Smooth muscle cell (in vitro differentiated cells): ENCODE measurements at regions not wholly inside any gene's neighbourhood (a gene's known extent, or its start where the extent isn't known, plus 50 kb on each side); places are given as distances from the start of the nearest gene placed in this dataset.

Experiments used
- DNase-seq: peaks from one replicate; lab custom pipeline; 2025; ENCODE audit not compliant: unreplicated experiment; lab: John Stamatoyannopoulos, UW
- H2AFZ ChIP-seq: fragments of 200-600 bp; sonication (generic); 2 replicates; pipeline ENCODE4 v1.6.0; 2016; ENCODE audit warnings: antibody characterized with exemption, low read depth, mild to moderate bottlenecking
- H3F3A ChIP-seq: fragments of 200-600 bp; sonication (generic); 2 replicates; pipeline ENCODE4 v1.6.0; 2017; ENCODE audit warnings: antibody characterized with exemption, low read depth
- H3K27ac ChIP-seq: fragments of 200-600 bp; sonication (generic); 2 replicates; pipeline ENCODE4 v1.5.1; 2016; ENCODE audit warnings: low read depth, mild to moderate bottlenecking
- H3K27me3 ChIP-seq: fragments of 200-600 bp; sonication (generic); 2 replicates; pipeline ENCODE4 v1.6.1; 2016; ENCODE audit warnings: low read depth, mild to moderate bottlenecking
- H3K36me3 ChIP-seq: fragments of 200-600 bp; sonication (generic); 2 replicates; pipeline ENCODE4 v1.5.1; 2016; ENCODE audit warnings: low read depth
- H3K4me1 ChIP-seq: fragments of 200-600 bp; sonication (generic); 2 replicates; pipeline ENCODE4 v1.5.1; 2016; ENCODE audit warnings: low read depth
- H3K4me2 ChIP-seq: fragments of 200-600 bp; sonication (generic); 2 replicates; pipeline ENCODE4 v1.6.0; 2016; ENCODE audit warnings: mild to moderate bottlenecking
- H3K4me3 ChIP-seq: fragments of 200-600 bp; sonication (generic); 2 replicates; pipeline ENCODE4 v1.5.1; 2016; ENCODE audit warnings: mild to moderate bottlenecking
- H3K79me2 ChIP-seq: fragments of 200-600 bp; sonication (generic); 2 replicates; pipeline ENCODE4 v1.6.0; 2016; ENCODE audit warnings: low read depth, mild to moderate bottlenecking
- H3K9ac ChIP-seq: fragments of 200-600 bp; sonication (generic); 2 replicates; pipeline ENCODE4 v1.6.0; 2016; ENCODE audit warnings: low read depth
- H3K9me3 ChIP-seq: fragments of 200-600 bp; sonication (generic); replicated peaks from 2 replicates; pipeline ENCODE4 v1.5.1; 2016; ENCODE audit warnings: low read depth
- H4K20me1 ChIP-seq: fragments of 200-600 bp; sonication (generic); 2 replicates; pipeline ENCODE4 v1.6.0; 2016; ENCODE audit warnings: low read depth
- CTCF ChIP-seq: fragments of 200-600 bp; sonication (generic); IDR thresholded peaks from 2 replicates; pipeline ENCODE4 v1.5.1; 2017; ENCODE audit warnings: borderline replicate concordance, mild to moderate bottlenecking, antibody characterized with exemption; ENCODE audit not compliant: insufficient read depth, poor library complexity, severe bottlenecking
- WGBS: methylation state at CpG from one replicate; pipeline ENCODE4 v1.1.7; 2016; ENCODE audit warnings: low lambda C conversion rate; 5-methylcytosine and 5-hydroxymethylcytosine counted together

GRCh38 chr2:16058256-16058655, 117.9 kb downstream of the MYCN start:
- Histone ChIP-seq H3K79me2 (no peaks in the 10 kb centered on the region), H3K4me2 (no peak overlapping the region), H3F3A (no peaks in the 10 kb centered on the region), H3K4me1 (no peaks in the 10 kb centered on the region), H3K9ac (no peak overlapping the region), H4K20me1 (no peaks in the 10 kb centered on the region), H3K4me3 (no peak overlapping the region), H3K27me3 (no peaks in the 10 kb centered on the region), H3K36me3 (no peaks in the 10 kb centered on the region), H3K27ac (no peak overlapping the region), H3K9me3 (no peaks in the 10 kb centered on the region), H2AFZ (no peak overlapping the region)
- no peak for DNase-seq
- WGBS: 85% methylated on average over 6 of the region's 6 CpGs
- TF ChIP-seq CTCF: no peak

GRCh38 chr2:16057661-16058060, 117.3 kb downstream of the MYCN start:
- Histone ChIP-seq H3K36me3 (no peaks in the 10 kb centered on the region), H3K4me1 (no peaks in the 10 kb centered on the region), H3F3A (no peaks in the 10 kb centered on the region), H3K9ac (no peak overlapping the region), H3K4me2 (no peak overlapping the region), H2AFZ (no peak overlapping the region), H3K79me2 (no peaks in the 10 kb centered on the region), H3K27me3 (no peaks in the 10 kb centered on the region), H3K9me3 (no peaks in the 10 kb centered on the region), H3K4me3 (no peak overlapping the region), H4K20me1 (no peaks in the 10 kb centered on the region), H3K27ac (no peak overlapping the region)
- DNase-seq: no peak
- WGBS: 93% methylated on average over 10 of the region's 10 CpGs
- no peak for TF ChIP-seq CTCF

- H3K4me1 ChIP-seq: no peaks in the 10 kb centered on the region
- H2AFZ ChIP-seq: no peak overlapping the region
- H4K20me1 ChIP-seq: no peaks in the 10 kb centered on the region
- no peaks in the 10 kb centered on the region for H3K27me3 ChIP-seq
- no peaks in the 10 kb centered on the region for H3K36me3 ChIP-seq
- no peak for TF ChIP-seq CTCF
- H3F3A ChIP-seq: no peaks in the 10 kb centered on the region
- H3K79me2 ChIP-seq: no peaks in the 10 kb centered on the region
- H3K4me3 ChIP-seq: no peak overlapping the region
- no peak overlapping the region for H3K4me2 ChIP-seq
- H3K27ac ChIP-seq: no peak overlapping the region
- H3K9me3 ChIP-seq: no peaks in the 10 kb centered on the region
- no peak for DNase-seq
- WGBS: 81% methylated on average over 7 of the region's 7 CpGs
- no peak overlapping the region for H3K9ac ChIP-seq
Measured at GRCh38 chr2:16055848-16056580, 115.7 kb downstream of the MYCN start.
